Type B pancreatic cell (in vitro differentiated cells): ENCODE measurements at regions not wholly inside any gene's neighbourhood (a gene's known extent, or its start where the extent isn't known, plus 50 kb on each side); places are given as distances from the start of the nearest gene placed in this dataset.
"Not testable (repeated sequence)": the region's sequence is repeated elsewhere in the genome, so short reads cannot be mapped to it uniquely, and the experiment has no call there.

Source experiments
- DNase-seq: peaks from one replicate; pipeline ENCODE4 v3.0.0; 2021; ENCODE audit warnings: mixed read lengths; ENCODE audit not compliant: unreplicated experiment; ENCODE audit errors: extremely low spot score
- H3K27ac Mint-ChIP-seq: 2 replicates; pipeline ENCODE4 v1.8.0; 2021; ENCODE audit warnings: mild to moderate bottlenecking, mixed read lengths
- H3K27me3 Mint-ChIP-seq: 2 replicates; pipeline ENCODE4 v1.8.0; 2021; ENCODE audit warnings: mixed read lengths
- H3K36me3 Mint-ChIP-seq: 2 replicates; pipeline ENCODE4 v1.8.0; 2021; ENCODE audit warnings: mixed read lengths
- H3K4me1 Mint-ChIP-seq: one replicate; pipeline ENCODE4 v1.8.0; 2021; ENCODE audit warnings: mixed read lengths; ENCODE audit not compliant: unreplicated experiment
- H3K4me3 Mint-ChIP-seq: 2 replicates; pipeline ENCODE4 v1.8.0; 2021; ENCODE audit warnings: mild to moderate bottlenecking, mixed read lengths
- H3K9me3 Mint-ChIP-seq: 2 replicates; pipeline ENCODE4 v1.8.0; 2021; ENCODE audit warnings: mixed read lengths
- CTCF ChIP-seq: fragments of 200-600 bp; sonication (generic); conservative IDR thresholded peaks from 2 replicates; pipeline ENCODE4 v1.5.0; 2021; ENCODE audit warnings: antibody characterized with exemption, mild to moderate bottlenecking

GRCh38 chr16:59971264-59971663 is 1237.1 kb upstream of the GOT2 start:
- H3K36me3 Mint-ChIP-seq: no peaks in the 10 kb centered on the region
- TF ChIP-seq CTCF: no peak
- no peaks in the 10 kb centered on the region for H3K9me3 Mint-ChIP-seq
- H3K27me3 Mint-ChIP-seq: no peaks in the 10 kb centered on the region
- no peak overlapping the region for H3K27ac Mint-ChIP-seq
- H3K4me3 Mint-ChIP-seq: no peak overlapping the region
- no peak for DNase-seq
- no peaks in the 10 kb centered on the region for H3K4me1 Mint-ChIP-seq

GRCh38 chr16:59964232-59964924 is 1230.3 kb upstream of the GOT2 start:
- no peaks in the 10 kb centered on the region for H3K9me3 Mint-ChIP-seq
- DNase-seq: no peak
- H3K27me3 Mint-ChIP-seq: no peaks in the 10 kb centered on the region

GRCh38 chr16:59959311-59959710 is 1225.2 kb upstream of the GOT2 start:
- H3K9me3 Mint-ChIP-seq: no peaks in the 10 kb centered on the region
- H3K4me3 Mint-ChIP-seq: no peak overlapping the region
- H3K27me3 Mint-ChIP-seq: no peaks in the 10 kb centered on the region
- no peaks in the 10 kb centered on the region for H3K4me1 Mint-ChIP-seq
- no peak for DNase-seq
- H3K36me3 Mint-ChIP-seq: no peaks in the 10 kb centered on the region
- no peak overlapping the region for H3K27ac Mint-ChIP-seq
- no peak for TF ChIP-seq CTCF

More at GRCh38 chr16:59964232-59964924, 1230.3 kb upstream of the GOT2 start:
- H3K4me3 Mint-ChIP-seq: no peak overlapping the region
- H3K27ac Mint-ChIP-seq: no peak overlapping the region
- no peaks in the 10 kb centered on the region for H3K4me1 Mint-ChIP-seq
- TF ChIP-seq CTCF: no peak
- H3K36me3 Mint-ChIP-seq: no peaks in the 10 kb centered on the region

GRCh38 chr16:59950431-59950830 is 1216.3 kb upstream of the GOT2 start:
- H3K4me1 Mint-ChIP-seq: no peaks in the 10 kb centered on the region
- H3K9me3 Mint-ChIP-seq: no peaks in the 10 kb centered on the region
- TF ChIP-seq CTCF: no peak

GRCh38 chr16:59944041-59944440 is 1209.9 kb upstream of the GOT2 start:
- not testable (repeated sequence) for H3K4me3 Mint-ChIP-seq, H3K27me3 Mint-ChIP-seq, H3K4me1 Mint-ChIP-seq, DNase-seq, H3K36me3 Mint-ChIP-seq, H3K9me3 Mint-ChIP-seq, H3K27ac Mint-ChIP-seq

More at GRCh38 chr16:59950431-59950830, 1216.3 kb upstream of the GOT2 start:
- no peak overlapping the region for H3K27ac Mint-ChIP-seq
- H3K4me3 Mint-ChIP-seq: no peak overlapping the region
- no peak for DNase-seq
- H3K36me3 Mint-ChIP-seq: no peaks in the 10 kb centered on the region
- H3K27me3 Mint-ChIP-seq: no peaks in the 10 kb centered on the region

DNA sequence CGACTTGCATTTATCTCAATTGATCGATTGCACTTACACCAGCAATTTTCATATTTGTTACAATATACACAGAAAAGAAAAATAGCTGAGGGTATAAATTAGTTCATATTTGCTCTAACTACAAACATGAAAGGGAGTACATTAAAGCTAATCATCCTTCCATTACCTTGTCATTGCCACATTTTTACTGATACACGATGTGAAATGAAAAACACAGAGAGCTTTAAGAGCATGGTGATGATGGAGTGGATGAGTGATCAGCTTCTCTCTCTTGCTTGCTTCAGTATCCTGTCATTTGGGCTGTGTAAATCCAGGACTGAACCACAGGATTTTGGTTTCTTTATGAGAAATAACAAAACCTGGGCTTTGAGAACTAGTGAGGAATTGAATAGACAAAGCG is 1207.5 kb upstream of the GOT2 start:
- no peaks in the 10 kb centered on the region for H3K36me3 Mint-ChIP-seq
- H3K4me3 Mint-ChIP-seq: no peak overlapping the region
- no peak overlapping the region for H3K27ac Mint-ChIP-seq
- DNase-seq: no peak
- H3K9me3 Mint-ChIP-seq: peaks cover 4% of the 10 kb centered on the region
- TF ChIP-seq CTCF: no peak
- no peaks in the 10 kb centered on the region for H3K27me3 Mint-ChIP-seq
- H3K4me1 Mint-ChIP-seq: no peaks in the 10 kb centered on the region
